GM23338 (cell line): ENCODE measurements at regions not wholly inside any gene's neighbourhood (a gene's known extent, or its start where the extent isn't known, plus 50 kb on each side); places are given as distances from the start of the nearest gene placed in this dataset.
"Not testable (repeated sequence)": the region's sequence is repeated elsewhere in the genome, so short reads cannot be mapped to it uniquely, and the experiment has no call there.

Source experiments
- ATAC-seq: fragments of 200-7000 bp; cut with Tn5 transposase; 3 replicates; pipeline ENCODE4 v1.9.1; 2020
- DNase-seq: peaks from one replicate; pipeline ENCODE4 v3.0.0-alpha.2; 2015; ENCODE audit warnings: low spot score
- H2AFZ ChIP-seq: fragments of 200-600 bp; sonication (generic); 2 replicates; pipeline ENCODE4 v1.8.0; 2016; ENCODE audit warnings: antibody characterized with exemption, mild to moderate bottlenecking, moderate library complexity
- H3F3A ChIP-seq: fragments of 200-600 bp; sonication (generic); replicated peaks from 2 replicates; pipeline ENCODE4 v1.8.0; 2017; ENCODE audit warnings: antibody characterized with exemption, mixed run types, low read depth
- H3K27ac ChIP-seq: fragments of 200-600 bp; sonication (generic); 2 replicates; pipeline ENCODE4 v1.6.1; 2016; ENCODE audit warnings: low read depth
- H3K27me3 ChIP-seq: fragments of 200-600 bp; sonication (generic); 2 replicates; pipeline ENCODE4 v1.8.0; 2016; ENCODE audit warnings: mild to moderate bottlenecking, mixed run types, moderate library complexity; ENCODE audit not compliant: insufficient read depth
- H3K36me3 ChIP-seq: fragments of 200-600 bp; sonication (generic); 2 replicates; pipeline ENCODE4 v1.8.0; 2016; ENCODE audit warnings: mild to moderate bottlenecking; ENCODE audit not compliant: insufficient read depth
- H3K4me1 ChIP-seq: fragments of 200-600 bp; sonication (generic); 2 replicates; pipeline ENCODE4 v1.8.0; 2016; ENCODE audit warnings: mild to moderate bottlenecking, moderate library complexity; ENCODE audit not compliant: insufficient read depth
- H3K4me2 ChIP-seq: fragments of 200-600 bp; sonication (generic); 2 replicates; pipeline ENCODE4 v1.7.1; 2017; ENCODE audit warnings: mixed run types
- H3K4me3 ChIP-seq: fragments of 200-600 bp; sonication (generic); 2 replicates; pipeline ENCODE4 v1.6.1; 2016; ENCODE audit warnings: mixed run types
- H3K79me2 ChIP-seq: fragments of 200-600 bp; sonication (generic); replicated peaks from 2 replicates; pipeline ENCODE4 v1.8.0; 2017; ENCODE audit warnings: mild to moderate bottlenecking; ENCODE audit not compliant: insufficient read depth
- H3K9me2 ChIP-seq: fragments of 200-600 bp; sonication (generic); 2 replicates; pipeline ENCODE4 v1.8.0; 2017; ENCODE audit not compliant: insufficient read depth
- H4K20me1 ChIP-seq: fragments of 200-600 bp; sonication (generic); replicated peaks from 2 replicates; pipeline ENCODE4 v1.8.0; 2017; ENCODE audit warnings: mild to moderate bottlenecking; ENCODE audit not compliant: insufficient read depth
- H3K27ac Mint-ChIP-seq: 2 replicates; pipeline ENCODE4 v1.8.0; 2020; ENCODE audit warnings: inconsistent platforms, mild to moderate bottlenecking, moderate library complexity, mixed read lengths
- H3K27me3 Mint-ChIP-seq: 3 replicates; pipeline ENCODE4 v1.8.0; 2022; ENCODE audit warnings: low read depth, mild to moderate bottlenecking, moderate library complexity, mixed read lengths, inconsistent platforms; ENCODE audit not compliant: insufficient read depth, poor library complexity
- H3K36me3 Mint-ChIP-seq: 3 replicates; pipeline ENCODE4 v1.8.0; 2021; ENCODE audit warnings: low read depth, mild to moderate bottlenecking, inconsistent platforms, moderate library complexity, mixed read lengths
- H3K4me1 Mint-ChIP-seq: 3 replicates; pipeline ENCODE4 v1.8.0; 2020; ENCODE audit warnings: mild to moderate bottlenecking, inconsistent platforms, mixed read lengths
- H3K4me3 Mint-ChIP-seq: 3 replicates; pipeline ENCODE4 v1.8.0; 2021; ENCODE audit warnings: moderate library complexity, mild to moderate bottlenecking, inconsistent platforms, mixed read lengths
- H3K9me3 Mint-ChIP-seq: 3 replicates; pipeline ENCODE4 v1.8.0; 2020; ENCODE audit warnings: moderate library complexity, mild to moderate bottlenecking, inconsistent platforms, mixed read lengths
- CREB1 ChIP-seq: fragments of 250-450 bp; sonication (Bioruptor Pico); IDR thresholded peaks from 2 replicates; pipeline ENCODE4 v1.5.0; 2020; ENCODE audit warnings: low read depth, mild to moderate bottlenecking, moderate library complexity
- CTCF ChIP-seq, 2 experiments: fragments of 200-600 bp in 1 of 2; sonication (generic) in 1 of 2; conservative IDR thresholded peaks; 2 replicates each; pipeline versions ENCODE4 v1.5.1 to v1.6.1; 2016 to 2017; ENCODE audit warnings: antibody characterized with exemption in 2 of 2, low read depth in 2 of 2, mild to moderate bottlenecking in 2 of 2, moderate library complexity in 1 of 2
- JUNB ChIP-seq: IDR thresholded peaks from one replicate; pipeline ENCODE4 v1.6.1; 2016; ENCODE audit warnings: antibody characterized with exemption; ENCODE audit not compliant: unreplicated experiment
- POLR2AphosphoS5 ChIP-seq: IDR thresholded peaks from 2 replicates; pipeline ENCODE4 v1.6.1; 2016; ENCODE audit warnings: antibody characterized with exemption, low read depth
- ZNF331 ChIP-seq: fragments of 250-450 bp; sonication (Bioruptor Pico); IDR thresholded peaks from 2 replicates; pipeline ENCODE4 v1.5.0; 2020; ENCODE audit warnings: low read depth, mild to moderate bottlenecking, moderate library complexity
- ZNF462 ChIP-seq: fragments of 250-450 bp; sonication (Bioruptor Pico); IDR thresholded peaks from 2 replicates; pipeline ENCODE4 v1.5.0; 2020; ENCODE audit warnings: mild to moderate bottlenecking, moderate library complexity

GRCh38 chr14:27847480-27847879 lies 919.1 kb upstream of the FOXG1 start:
- H3K36me3 Mint-ChIP-seq = peaks cover 15% of the 10 kb centered on the region
- H3K27me3 Mint-ChIP-seq, H3K36me3 ChIP-seq: not testable (repeated sequence)

GRCh38 chr14:27849193-27849592 lies 917.4 kb upstream of the FOXG1 start:
- Mint-ChIP-seq H3K9me3 (peaks cover 15% of the 10 kb centered on the region), H3K36me3 (peaks cover 18% of the 10 kb centered on the region)
- not testable (repeated sequence) for H3K4me3 Mint-ChIP-seq, H3K27ac Mint-ChIP-seq, H3K4me2 ChIP-seq, H3K4me1 Mint-ChIP-seq, H3K27me3 Mint-ChIP-seq, H2AFZ ChIP-seq, H3F3A ChIP-seq, H3K79me2 ChIP-seq, ATAC-seq, H4K20me1 ChIP-seq, H3K4me1 ChIP-seq, H3K36me3 ChIP-seq, H3K27ac ChIP-seq, H3K27me3 ChIP-seq, H3K4me3 ChIP-seq, H3K9me2 ChIP-seq
- peak; percentile 16 to 22; a peak in 1 of 4 replicates for TF ChIP-seq CTCF (conservative IDR thresholded peaks at IDR 0.05; ENCODE audit: low read depth in 2 of 2)
- DNase-seq = peak; percentile 17

More at GRCh38 chr14:27847480-27847879, 919.1 kb upstream of the FOXG1 start:
- H3K27ac ChIP-seq, H3K79me2 ChIP-seq, H3K27me3 ChIP-seq, H3K4me2 ChIP-seq, ATAC-seq, H3K4me3 ChIP-seq, H3K4me3 Mint-ChIP-seq, H3K9me2 ChIP-seq, DNase-seq, H3K4me1 Mint-ChIP-seq, H3F3A ChIP-seq, H4K20me1 ChIP-seq, H3K27ac Mint-ChIP-seq, H3K4me1 ChIP-seq, H2AFZ ChIP-seq: not testable (repeated sequence)
- peaks cover 11% of the 10 kb centered on the region for H3K9me3 Mint-ChIP-seq

GRCh38 chr14:27862684-27863083 lies 903.9 kb upstream of the FOXG1 start:
- no peaks in the 10 kb centered on the region for H3K9me3 Mint-ChIP-seq
- Histone ChIP-seq H3K4me3 (no peak overlapping the region), H3K27ac (no peak overlapping the region)
- TF ChIP-seq ZNF462 (CRISPR knock-in tag) (no peak), CREB1 (CRISPR knock-in tag) (no peak), ZNF331 (no peak), POLR2AphosphoS5 (no peak), JUNB (no peak)

More at GRCh38 chr14:27862684-27863083, 903.9 kb upstream of the FOXG1 start:
- DNase-seq (no peak), ATAC-seq (no peak)
- Mint-ChIP-seq H3K4me3 (no peak overlapping the region), H3K27ac (no peak overlapping the region), H3K27me3 (no peaks in the 10 kb centered on the region), H3K36me3 (no peaks in the 10 kb centered on the region), H3K4me1 (peaks cover 3% of the 10 kb centered on the region; the same call in 1 of the 3 replicates)
- no peak overlapping the region for H2AFZ ChIP-seq
- no peaks in the 10 kb centered on the region for H3K27me3 ChIP-seq
- H3K36me3 ChIP-seq = no peaks in the 10 kb centered on the region
- H3K79me2 ChIP-seq = no peaks in the 10 kb centered on the region
- no peaks in the 10 kb centered on the region for H3K4me1 ChIP-seq
- no peaks in the 10 kb centered on the region for H4K20me1 ChIP-seq
- H3K4me2 ChIP-seq = no peak overlapping the region
- no peaks in the 10 kb centered on the region for H3F3A ChIP-seq
- no peaks in the 10 kb centered on the region for H3K9me2 ChIP-seq
